ENCODE measurements at regions not wholly inside any gene's neighbourhood (a gene's known extent, or its start where the extent isn't known, plus 50 kb on each side); places are given as distances from the start of the nearest gene placed in this dataset.
A peak's percentile ranks its signal among the peaks of the same experiment; 100 is the strongest.

DNA sequence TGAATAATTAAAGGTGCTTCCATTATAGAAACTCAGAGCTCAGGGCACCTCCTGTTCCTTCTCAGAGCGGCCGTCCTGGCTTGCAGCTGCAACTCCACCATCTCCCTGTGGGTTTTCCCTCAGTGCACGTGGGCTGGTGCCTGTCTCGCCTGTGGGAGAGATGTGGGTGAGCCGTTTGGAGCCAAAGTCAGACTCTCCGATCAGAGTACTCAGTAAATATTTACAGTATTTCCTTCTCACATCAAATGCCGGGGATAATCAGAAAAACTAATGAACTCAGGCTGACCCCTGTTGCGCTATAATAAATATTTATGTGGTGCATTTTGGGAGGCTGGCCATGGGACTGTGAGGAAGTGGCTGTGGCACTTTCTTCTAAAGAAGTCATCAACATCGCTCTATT is 155.8 kb upstream of the HABP2 start:
- TF ChIP-seq GATA3 (IDR thresholded peaks at IDR 0.05; ENCODE audit: low read depth, low read length) (no peak), GATA2 (IDR thresholded peaks at IDR 0.05; ENCODE audit: low read depth, low read length) (no peak)

GRCh38 chr10:113399065-113399464 is 153.8 kb upstream of the HABP2 start:
- TF ChIP-seq GATA2 (IDR thresholded peaks at IDR 0.05; ENCODE audit: low read depth, low read length) (no peak), GATA3 (IDR thresholded peaks at IDR 0.05; ENCODE audit: low read depth, low read length) (no peak)

DNA sequence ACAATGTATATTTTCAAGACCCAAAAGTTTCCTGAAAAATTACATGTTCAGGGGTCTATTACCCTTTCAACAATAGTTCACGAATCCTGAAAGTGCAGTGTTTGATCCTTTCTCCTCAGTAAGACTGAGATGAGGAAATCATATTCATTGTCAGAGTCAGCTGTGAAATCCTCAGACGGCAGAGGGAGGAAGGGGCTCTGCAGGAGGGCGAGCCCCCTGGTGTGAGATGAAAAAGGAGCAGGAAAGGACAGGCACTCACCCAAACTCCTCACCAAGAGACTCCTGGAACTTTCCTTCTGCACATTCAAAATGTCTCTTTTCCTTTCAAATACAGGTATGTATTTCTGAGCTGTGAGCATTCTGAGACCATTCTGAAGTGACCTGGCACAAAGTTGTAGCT is 150.3 kb upstream of the HABP2 start:
- TF ChIP-seq GATA3 (IDR thresholded peaks at IDR 0.05; ENCODE audit: low read depth, low read length) (no peak), GATA2 (IDR thresholded peaks at IDR 0.05; ENCODE audit: low read depth, low read length) (no peak)

DNA sequence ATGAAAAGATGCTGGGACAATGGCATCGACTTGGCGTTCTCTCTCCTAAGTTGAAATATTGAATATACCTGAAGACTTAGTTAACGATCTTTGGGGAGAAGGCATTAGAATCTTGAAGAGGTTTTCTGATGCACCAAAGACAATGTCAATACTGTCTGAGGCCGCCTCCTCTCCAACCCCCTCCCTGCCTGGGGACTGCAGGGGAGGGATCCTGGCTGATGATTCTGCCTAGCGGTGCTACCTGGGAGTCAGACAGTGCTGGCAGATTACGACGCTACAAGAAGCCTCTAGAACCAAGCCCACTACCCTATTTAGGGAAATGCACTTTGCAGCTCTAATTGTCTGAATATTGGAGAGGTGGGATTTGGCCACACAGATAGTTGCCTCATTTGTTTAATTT is 145.6 kb upstream of the HABP2 start:
- TF ChIP-seq GATA2 (IDR thresholded peaks at IDR 0.05; ENCODE audit: low read depth, low read length), result no peak
- TF ChIP-seq GATA3 (IDR thresholded peaks at IDR 0.05; ENCODE audit: low read depth, low read length), result no peak

- no peak for TF ChIP-seq GATA3 (IDR thresholded peaks at IDR 0.05; ENCODE audit: low read depth, low read length)
- TF ChIP-seq GATA2 (IDR thresholded peaks at IDR 0.05; ENCODE audit: low read depth, low read length), result no peak
Measured at GRCh38 chr10:113409175-113409574, 143.7 kb upstream of the HABP2 start.

DNA sequence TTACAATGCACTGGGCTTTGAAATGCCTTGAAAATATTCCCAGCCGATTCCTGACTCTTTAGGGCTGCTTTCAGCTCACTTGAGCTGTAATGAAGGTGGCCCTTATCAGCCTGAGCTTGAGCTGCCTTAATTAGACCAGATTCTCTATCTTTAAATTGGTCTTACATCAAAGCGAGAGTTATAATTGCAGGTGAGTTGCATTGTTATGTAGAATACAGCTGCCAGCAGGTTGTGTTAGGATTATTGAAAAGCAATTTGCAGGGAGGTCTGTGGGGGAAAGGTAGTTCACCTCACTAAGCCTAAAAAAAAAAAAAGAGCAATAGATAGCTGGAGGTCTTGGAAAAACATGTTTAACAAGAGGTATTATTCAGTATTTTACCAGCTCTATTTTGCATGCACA is 142.2 kb upstream of the HABP2 start:
- TF ChIP-seq GATA2 (IDR thresholded peaks at IDR 0.05; ENCODE audit: low read depth, low read length) (no peak), GATA3 (IDR thresholded peaks at IDR 0.05; ENCODE audit: low read depth, low read length) (no peak)

- peak; percentile 39; the same call in 1 of the 2 replicates for TF ChIP-seq GATA2 (IDR thresholded peaks at IDR 0.05; ENCODE audit: low read depth, low read length)
- no peak for TF ChIP-seq GATA3 (IDR thresholded peaks at IDR 0.05; ENCODE audit: low read depth, low read length)
Measured at GRCh38 chr10:113411456-113411855, 141.4 kb upstream of the HABP2 start.

- TF ChIP-seq GATA2 (IDR thresholded peaks at IDR 0.05; ENCODE audit: low read depth, low read length) (no peak), GATA3 (IDR thresholded peaks at IDR 0.05; ENCODE audit: low read depth, low read length) (no peak)
Measured at GRCh38 chr10:113412161-113412560, 140.7 kb upstream of the HABP2 start.

- TF ChIP-seq GATA2 (IDR thresholded peaks at IDR 0.05; ENCODE audit: low read depth, low read length), result no peak
Measured at GRCh38 chr10:113414543-113414942, 138.3 kb upstream of the HABP2 start.

DNA sequence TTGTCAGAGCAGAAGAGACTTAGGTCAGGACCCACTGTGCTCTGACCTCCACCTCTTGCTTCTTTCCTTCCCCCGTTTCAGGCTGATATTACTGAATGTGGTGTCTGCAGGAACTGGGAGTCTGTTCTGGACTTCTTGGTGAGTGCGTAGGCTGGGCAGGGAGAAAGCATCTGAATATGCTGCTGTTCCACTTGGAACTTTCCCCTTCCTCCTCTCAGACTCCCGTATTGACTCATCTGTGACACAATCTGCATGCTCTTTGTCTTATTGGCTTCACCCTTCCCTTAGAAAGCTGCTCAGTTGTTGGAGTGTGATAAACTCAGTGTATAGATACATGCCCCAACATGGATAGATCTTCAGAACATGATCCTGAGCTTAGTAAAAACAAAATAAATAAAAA is 137.6 kb upstream of the HABP2 start:
- no peak for TF ChIP-seq GATA2 (IDR thresholded peaks at IDR 0.05; ENCODE audit: low read depth, low read length)
- no peak for TF ChIP-seq GATA3 (IDR thresholded peaks at IDR 0.05; ENCODE audit: low read depth, low read length)

DNA sequence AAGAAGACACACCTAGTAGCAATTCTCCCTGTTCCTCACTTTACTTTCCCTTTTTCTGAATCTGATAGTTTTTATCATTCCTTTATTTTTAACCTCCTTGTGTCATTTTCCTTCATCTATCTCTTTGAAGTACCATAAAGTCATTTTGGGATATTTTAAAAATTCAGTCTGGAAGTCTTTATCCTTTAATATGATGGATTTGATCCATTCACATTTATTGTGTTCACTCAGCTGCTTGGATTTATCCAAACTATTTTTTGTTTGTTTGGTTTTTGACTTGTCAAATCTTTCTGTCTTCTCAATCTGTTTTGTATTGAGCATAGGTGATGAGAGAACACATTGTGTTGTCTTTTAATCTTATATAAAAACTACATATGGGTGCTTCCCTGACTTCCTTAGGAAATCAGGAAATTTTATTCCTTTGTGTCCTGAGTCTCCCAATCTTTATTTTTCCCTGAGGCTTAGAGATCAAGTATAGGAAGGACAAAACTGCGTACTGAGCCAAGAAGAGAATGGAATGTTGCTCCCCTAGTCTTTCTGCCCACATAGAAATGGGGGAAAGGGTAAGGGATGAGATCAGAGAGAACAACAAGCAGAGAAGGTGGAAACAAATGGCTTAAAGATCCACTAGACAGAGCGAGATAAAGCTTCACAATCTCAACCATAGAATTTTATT is 132.7 kb upstream of the HABP2 start:
- TF ChIP-seq GATA2 (IDR thresholded peaks at IDR 0.05; ENCODE audit: low read depth, low read length) (no peak), GATA3 (IDR thresholded peaks at IDR 0.05; ENCODE audit: low read depth, low read length) (no peak)

GRCh38 chr10:113420733-113421675 is 131.8 kb upstream of the HABP2 start:
- TF ChIP-seq GATA2 (IDR thresholded peaks at IDR 0.05; ENCODE audit: low read depth, low read length) (no peak), GATA3 (IDR thresholded peaks at IDR 0.05; ENCODE audit: low read depth, low read length) (no peak)

DNA sequence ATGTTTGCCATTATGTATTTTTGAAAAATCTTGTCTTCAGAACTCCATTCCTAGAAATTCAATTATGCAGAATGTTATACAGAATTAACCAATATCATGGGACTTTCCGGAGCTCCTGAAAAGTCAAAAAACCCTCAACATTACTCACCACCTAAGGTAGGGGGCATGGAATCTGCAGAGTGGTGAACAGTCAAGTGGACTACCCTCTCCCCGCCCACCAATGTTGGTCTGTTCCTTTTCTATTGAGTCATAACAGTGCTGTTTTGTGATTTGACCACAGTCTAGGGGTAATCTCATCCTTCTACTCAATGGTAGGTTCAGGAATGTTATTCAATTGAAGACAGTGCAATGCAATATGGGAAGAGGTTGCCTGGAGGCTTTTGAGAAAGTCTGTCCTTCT is 130.5 kb upstream of the HABP2 start:
- no peak for TF ChIP-seq GATA2 (IDR thresholded peaks at IDR 0.05; ENCODE audit: low read depth, low read length)
- no peak for TF ChIP-seq GATA3 (IDR thresholded peaks at IDR 0.05; ENCODE audit: low read depth, low read length)

DNA sequence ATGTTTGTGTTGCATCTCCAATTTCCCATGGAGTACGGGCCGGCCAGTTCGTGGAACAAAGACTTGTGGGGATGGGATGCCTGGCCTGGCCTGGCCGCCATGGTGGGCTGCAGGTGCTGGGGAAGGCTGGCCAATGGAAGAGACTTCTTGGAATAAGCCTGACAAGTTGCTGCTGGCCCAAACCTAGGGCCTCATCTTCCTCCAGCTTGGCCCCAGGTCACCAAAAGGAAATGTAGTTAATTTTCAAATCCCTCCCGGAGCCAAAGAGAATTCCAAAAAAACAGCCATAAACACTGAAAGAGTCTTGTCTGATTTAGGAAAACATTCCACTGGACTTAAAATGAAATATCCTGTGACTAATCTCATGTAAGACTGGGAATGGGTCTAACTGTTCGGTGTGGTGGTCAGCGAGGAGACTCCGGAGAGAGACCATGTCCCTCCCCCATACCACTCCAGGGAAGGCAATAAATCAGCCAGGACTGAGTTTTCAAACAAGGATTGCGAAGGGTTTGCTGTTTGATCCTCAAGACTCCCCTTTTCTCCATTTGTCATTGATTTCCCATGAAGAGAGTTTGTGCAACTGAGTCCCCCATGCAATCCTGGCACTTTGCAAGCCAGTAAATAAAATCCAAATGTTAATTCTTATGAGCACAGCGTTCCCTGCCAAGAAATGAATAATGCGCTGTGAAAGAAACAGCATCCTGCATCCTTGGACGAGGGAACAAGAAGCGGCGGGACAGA is 128.7 kb upstream of the HABP2 start:
- no peak for TF ChIP-seq GATA2 (IDR thresholded peaks at IDR 0.05; ENCODE audit: low read depth, low read length)
- TF ChIP-seq GATA3 (IDR thresholded peaks at IDR 0.05; ENCODE audit: low read depth, low read length), result no peak
